Posterior vena cava (tissue), 2 donors: ENCODE measurements at regions not wholly inside any gene's neighbourhood (a gene's known extent, or its start where the extent isn't known, plus 50 kb on each side); places are given as distances from the start of the nearest gene placed in this dataset.

Source experiments
- DNase-seq: peaks from one replicate; pipeline ENCODE4 v3.0.0-alpha.2; 2020; ENCODE audit warnings: low spot score
- intact Hi-C, 2 donors: fragments of 100-400 bp; cut with DNase I; formaldehyde crosslinking; loops; one replicate each; pipeline versions ENCODE4 v1.14.1 to v1.14.2; 2022 to 2023
- donor health status: DM: yes; HTN: yes; CAD: no.
- donor health status: DM: yes; HTN: yes; CAD: no.

DNA sequence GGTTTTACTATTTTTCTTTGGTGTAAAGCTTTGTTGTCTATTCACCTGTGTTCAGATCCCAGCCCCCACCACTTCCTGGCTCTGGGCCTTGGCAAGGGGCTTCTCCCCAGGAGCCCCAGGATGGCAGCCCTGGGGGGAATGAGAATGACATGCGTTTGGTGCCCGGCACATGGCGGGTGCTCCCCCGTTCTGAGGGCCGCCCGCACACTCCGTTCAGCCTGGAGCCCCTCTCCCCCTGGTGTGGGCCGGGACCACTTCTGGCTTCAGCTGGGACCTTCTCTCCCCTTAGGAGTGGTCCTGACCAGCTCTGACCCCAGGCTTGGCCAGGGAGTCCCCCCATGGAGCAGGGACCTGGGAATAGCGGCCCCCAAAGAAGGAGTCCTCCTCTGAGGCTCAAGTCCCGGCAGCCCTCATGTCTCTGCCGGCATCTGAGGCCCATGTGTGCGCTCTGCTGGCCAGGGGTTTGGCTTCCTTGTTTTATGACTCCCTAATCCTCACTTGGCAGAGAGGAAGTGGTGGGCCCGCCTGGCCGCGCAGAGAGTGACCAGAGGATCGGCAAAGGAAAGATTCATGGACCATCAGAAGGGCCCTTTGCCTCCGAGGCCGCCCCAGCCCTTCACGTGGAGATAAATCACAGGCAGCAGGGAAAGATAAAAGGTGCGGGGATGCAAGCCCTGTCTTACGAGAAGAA lies 57.0 kb upstream of the LMX1B start:
- intact Hi-C loops: loop anchor here in 1 of 2 donors (2.0 kb wide), 1 partner anchor 58 kb away; no protein-coding TSS in a partner anchor
- DNase-seq: no peak

DNA sequence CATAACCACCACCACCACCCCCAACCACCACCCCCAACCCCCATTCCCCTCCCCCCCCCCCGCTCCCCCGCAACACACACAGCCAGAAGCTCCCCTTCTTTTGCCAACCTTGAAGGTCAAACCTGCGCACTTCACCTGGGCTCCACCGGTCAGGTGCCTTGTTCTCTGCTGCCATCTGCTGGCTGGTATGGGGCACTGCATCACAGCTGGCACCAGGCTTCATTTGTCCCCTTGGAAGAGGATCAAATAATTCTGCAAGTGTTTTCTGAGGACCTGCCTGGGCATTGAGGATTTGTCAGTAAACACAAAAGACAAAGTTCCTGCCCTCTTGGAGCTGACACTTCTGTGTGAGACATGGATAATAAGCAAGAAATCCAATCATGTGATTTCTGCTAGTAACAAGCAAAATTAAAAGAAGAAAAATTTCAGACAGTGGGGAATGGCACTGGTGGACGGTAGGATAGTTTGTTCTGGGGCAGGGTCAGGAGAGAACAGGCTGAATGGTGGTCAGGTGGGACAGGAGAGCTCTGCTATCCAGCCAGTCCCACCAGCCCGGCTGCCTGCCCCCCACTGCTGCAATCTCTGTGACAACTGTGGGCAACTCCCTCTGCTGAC lies 55.6 kb upstream of the LMX1B start:
- intact Hi-C loops: no loop called here

DNA sequence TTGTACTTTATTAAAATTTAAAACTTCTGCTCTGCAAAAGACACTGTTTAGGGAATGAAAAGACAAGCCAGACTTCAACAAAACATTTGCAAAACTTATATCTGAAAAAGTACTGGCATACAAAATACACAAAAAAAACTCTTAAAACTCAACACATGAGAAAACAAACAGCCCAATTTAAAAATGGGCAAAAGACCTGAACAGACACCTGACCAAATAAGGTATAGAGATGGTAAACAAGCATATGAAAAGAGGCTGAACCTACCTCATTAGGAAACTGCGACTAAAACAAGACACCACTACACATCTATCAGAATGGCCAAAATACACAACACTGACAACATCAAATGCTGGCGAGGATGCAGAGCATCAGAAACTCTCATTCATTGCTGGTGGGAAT lies 54.4 kb upstream of the LMX1B start:
- intact Hi-C loops: no loop called here
- DNase-seq: no peak

More for the DNA sequence above, 55.6 kb upstream of the LMX1B start:
- DNase-seq: no peak

DNA sequence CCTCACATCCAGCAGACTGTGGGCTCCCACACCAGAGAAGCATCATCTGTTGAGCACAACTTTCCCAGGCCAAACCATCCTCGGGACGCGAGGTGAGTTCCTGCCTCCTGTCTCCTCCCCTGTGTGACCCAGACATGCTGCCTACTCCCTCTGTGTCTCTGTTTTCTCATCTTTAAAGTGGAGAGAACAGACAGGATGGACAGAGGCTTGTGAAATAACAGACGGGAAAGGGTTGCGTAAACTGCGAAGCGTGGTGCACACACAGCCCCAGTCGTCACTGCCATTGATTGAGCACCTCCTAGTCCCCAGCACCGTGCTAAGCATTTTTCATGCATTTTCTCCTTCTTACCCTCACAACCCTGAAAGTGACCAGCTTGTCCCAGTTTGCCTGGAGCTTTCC lies 52.1 kb upstream of the LMX1B start:
- intact Hi-C loops: no loop called here
- DNase-seq: no peak

DNA sequence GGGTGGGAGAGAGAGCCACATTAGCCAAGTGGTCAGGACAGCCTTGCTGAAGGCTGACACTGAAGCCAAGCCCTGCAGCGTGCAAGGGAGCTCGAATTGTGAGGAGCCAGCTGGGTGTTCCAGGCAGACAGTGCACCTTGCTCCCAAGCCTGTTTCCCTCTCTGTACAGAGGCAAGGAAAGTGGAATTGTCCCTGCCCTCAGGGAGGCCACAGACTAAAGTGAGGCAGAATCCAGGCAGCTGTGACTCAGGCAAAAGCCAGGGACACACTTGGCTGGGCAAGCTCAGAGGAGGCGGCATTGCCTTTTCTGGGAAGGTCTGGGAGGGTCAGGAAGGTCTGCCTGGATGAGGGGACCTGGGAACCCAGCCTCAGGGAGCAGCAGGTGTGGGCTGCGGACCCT lies 50.2 kb upstream of the LMX1B start:
- no peak for DNase-seq
- intact Hi-C loops: no loop called here
